Ovary (tissue), 7 donors: ENCODE measurements at regions not wholly inside any gene's neighbourhood (a gene's known extent, or its start where the extent isn't known, plus 50 kb on each side); places are given as distances from the start of the nearest gene placed in this dataset.

Experiments used
- DNase-seq, 5 donors: peaks; one replicate each; pipeline ENCODE4 v3.0.0-alpha.2; 2019 to 2020
- H3K27ac ChIP-seq, 2 donors: fragments of 200-600 bp; one replicate each; pipeline versions ENCODE4 v1.5.1 to v1.8.0; 2019 to 2022
- H3K27me3 ChIP-seq: fragments of 200-600 bp; one replicate; pipeline ENCODE4 v1.8.0; 2022
- H3K36me3 ChIP-seq: fragments of 200-600 bp; sonication (generic); one replicate; pipeline ENCODE4 v1.5.1; 2019
- H3K4me1 ChIP-seq: one replicate; pipeline ENCODE4 v1.8.1; 2013; ENCODE audit warnings: mild to moderate bottlenecking, moderate library complexity; ENCODE audit not compliant: insufficient read depth
- H3K4me3 ChIP-seq: fragments of 200-600 bp; sonication (generic); one replicate; pipeline ENCODE4 v1.5.1; 2017
- H3K9me3 ChIP-seq, 2 donors: fragments of 200-600 bp in 1 of 2; sonication (generic) in 1 of 2; one replicate each; pipeline versions ENCODE4 v1.5.1 to v1.8.1; 2013 to 2019; ENCODE audit warnings: mild to moderate bottlenecking in 1 of 2, moderate library complexity in 1 of 2
- CTCF ChIP-seq, 3 donors: fragments of 450-650 bp in 2 of 3; fragments of 200-600 bp in 1 of 3; IDR thresholded peaks; one replicate each; pipeline versions ENCODE4 v1.5.1 to v1.8.0; 2016 to 2022; ENCODE audit warnings: antibody characterized with exemption in 3 of 3, mild to moderate bottlenecking in 1 of 3
- EP300 ChIP-seq: sonication (generic); formaldehyde crosslinking; IDR thresholded peaks from one replicate; pipeline ENCODE4 v1.6.1; 2017; ENCODE audit warnings: antibody characterized with exemption
- POLR2A ChIP-seq: fragments of 450-650 bp; IDR thresholded peaks from one replicate; pipeline ENCODE4 v1.6.1; 2017; ENCODE audit warnings: antibody characterized with exemption, mild to moderate bottlenecking, moderate library complexity
- WGBS, 3 donors: extraction: QIAGEN DNeasy Blood & Tissue Kit in 1 of 3; methylation state at CpG; one replicate each; pipeline versions ENCODE4 v1.1.5 to v1.1.7; 2013 to 2017; 5-methylcytosine and 5-hydroxymethylcytosine counted together
- intact Hi-C, 4 donors: fragments of 100-400 bp; cut with DNase I; formaldehyde crosslinking; loops; one replicate each; pipeline versions ENCODE4 v1.11.0 to v1.15.1; 2022 to 2023
- donor health status: DM: no; HTN: no; CAD: no; lungs with moderate emphysema.
- donor health status: DM: no; HTN: no; CAD: no.
- donor health status: Bipolar disorder and iron deficiency.
- donor health status: DM: no; HTN: no; CAD: no.
- donor health status: DM: yes; HTN: yes; CAD: no.

GRCh38 chr4:32216502-32216901, 1496.3 kb downstream of the PCDH7 start:
- WGBS, 3 donors, result 84 to 88% (median 87%) methylated on average over 9 of the region's 9 CpGs
- Histone ChIP-seq H3K36me3 (no peaks in the 10 kb centered on the region), H3K4me1 (no peaks in the 10 kb centered on the region), H3K4me3 (no peak overlapping the region), H3K27ac (no peak overlapping the region), H3K9me3 (no peaks in the 10 kb centered on the region), H3K27me3 (no peaks in the 10 kb centered on the region)
- DNase-seq, result no peak
- intact Hi-C loops, result no loop called here
- TF ChIP-seq CTCF (IDR thresholded peaks at IDR 0.05), result no peak
- TF ChIP-seq EP300, result no peak
- no peak for TF ChIP-seq POLR2A

GRCh38 chr4:32219306-32220075, 1499.3 kb downstream of the PCDH7 start:
- Histone ChIP-seq H3K4me3 (no peak overlapping the region), H3K27me3 (no peaks in the 10 kb centered on the region), H3K9me3 (no peaks in the 10 kb centered on the region), H3K36me3 (no peaks in the 10 kb centered on the region), H3K27ac (no peak overlapping the region), H3K4me1 (no peaks in the 10 kb centered on the region)
- intact Hi-C loops, result no loop called here
- DNase-seq, result no peak
- TF ChIP-seq POLR2A (no peak), EP300 (no peak)
- 25 to 54% (median 28%) methylated on average over 3 of the region's 3 CpGs for WGBS, 3 donors

- no peak for TF ChIP-seq EP300
- no peak for TF ChIP-seq POLR2A
- TF ChIP-seq CTCF (IDR thresholded peaks at IDR 0.05), result no peak
- DNase-seq, result no peak
- H3K36me3 ChIP-seq, result no peaks in the 10 kb centered on the region
- no peak overlapping the region for H3K27ac ChIP-seq
- intact Hi-C loops, result no loop called here
- H3K9me3 ChIP-seq, result no peaks in the 10 kb centered on the region
- H3K4me1 ChIP-seq, result no peaks in the 10 kb centered on the region
- H3K4me3 ChIP-seq, result no peak overlapping the region
- no peaks in the 10 kb centered on the region for H3K27me3 ChIP-seq
Observed at GRCh38 chr4:32226204-32226603, 1506.0 kb downstream of the PCDH7 start.

- Histone ChIP-seq H3K4me3 (no peak overlapping the region), H3K27ac (no peak overlapping the region), H3K9me3 (no peaks in the 10 kb centered on the region), H3K27me3 (no peaks in the 10 kb centered on the region), H3K36me3 (no peaks in the 10 kb centered on the region), H3K4me1 (no peaks in the 10 kb centered on the region)
- 79 to 83% (median 80%) methylated on average over 2 of the region's 2 CpGs for WGBS, 3 donors
- intact Hi-C loops, result no loop called here
- DNase-seq, result no peak
- TF ChIP-seq CTCF (IDR thresholded peaks at IDR 0.05) (no peak), EP300 (no peak)
Observed at GRCh38 chr4:32226733-32227132, 1506.6 kb downstream of the PCDH7 start.

GRCh38 chr4:32243926-32244325, 1523.8 kb downstream of the PCDH7 start:
- Histone ChIP-seq H3K27ac (no peak overlapping the region), H3K36me3 (no peaks in the 10 kb centered on the region), H3K4me1 (no peaks in the 10 kb centered on the region), H3K4me3 (no peak overlapping the region), H3K27me3 (no peaks in the 10 kb centered on the region), H3K9me3 (no peaks in the 10 kb centered on the region)
- TF ChIP-seq EP300 (no peak), CTCF (IDR thresholded peaks at IDR 0.05) (no peak), POLR2A (no peak)
- DNase-seq, result no peak
- intact Hi-C loops, result no loop called here
- WGBS, 3 donors, result 12 to 54% (median 32%) methylated on average over 3 of the region's 3 CpGs
